ENCODE measurements at regions not wholly inside any gene's neighbourhood (a gene's known extent, or its start where the extent isn't known, plus 50 kb on each side); places are given as distances from the start of the nearest gene placed in this dataset.

GRCh38 chr4:153938994-153939393, 150.1 kb upstream of the SFRP2 start:
- no peaks in the 10 kb centered on the region for H3K9me2 ChIP-seq (ENCODE audit: insufficient read depth)
- TF ChIP-seq EZH2 (IDR thresholded peaks at IDR 0.05; ENCODE audit: low read depth) (no peak), CTCF (conservative IDR thresholded peaks at IDR 0.05) (no peak)
- no peak overlapping the region for H3K4me3 ChIP-seq
- no peak overlapping the region for H2AFZ ChIP-seq
- H3F3A ChIP-seq (ENCODE audit: insufficient read depth, low read depth), result no peaks in the 10 kb centered on the region
- POLR2A ChIA-PET (ENCODE audit: unreplicated experiment), result no interaction called here
- H4K20me1 ChIP-seq (ENCODE audit: insufficient read depth), result no peaks in the 10 kb centered on the region
- H3K36me3 ChIP-seq (ENCODE audit: low read depth), result no peaks in the 10 kb centered on the region
- no peak for DNase-seq
- no peaks in the 10 kb centered on the region for H3K79me2 ChIP-seq (ENCODE audit: low read depth)
- H3K27me3 ChIP-seq (ENCODE audit: insufficient read depth, low read depth), result no peaks in the 10 kb centered on the region
- no peaks in the 10 kb centered on the region for H3K9me3 ChIP-seq (ENCODE audit: insufficient read depth, low read depth)
- no peak overlapping the region for H3K27ac ChIP-seq
- BruUV-seq (replicated peaks), result no TSS peak
- CTCF ChIA-PET, result no interaction called here
- H3K4me2 ChIP-seq, result no peak overlapping the region
- no peaks in the 10 kb centered on the region for H3K4me1 ChIP-seq (replicated peaks; ENCODE audit: insufficient read depth)
- intact Hi-C loops (cut with micrococcal nuclease; ENCODE audit: unreplicated experiment), result no loop called here

GRCh38 chr4:153937289-153937688, 148.4 kb upstream of the SFRP2 start:
- no peak for TF ChIP-seq EZH2 (IDR thresholded peaks at IDR 0.05; ENCODE audit: low read depth)
- no peak for TF ChIP-seq CTCF (conservative IDR thresholded peaks at IDR 0.05)
- H4K20me1 ChIP-seq (ENCODE audit: insufficient read depth), result no peaks in the 10 kb centered on the region
- DNase-seq, result no peak
- H2AFZ ChIP-seq, result no peak overlapping the region
- no TSS peak for BruUV-seq (replicated peaks)
- no peak overlapping the region for H3K4me3 ChIP-seq
- no peaks in the 10 kb centered on the region for H3K9me3 ChIP-seq (ENCODE audit: insufficient read depth, low read depth)
- H3K79me2 ChIP-seq (ENCODE audit: low read depth), result no peaks in the 10 kb centered on the region
- CTCF ChIA-PET, result no interaction called here
- no peak overlapping the region for H3K4me2 ChIP-seq
- H3K27ac ChIP-seq, result no peak overlapping the region
- no peaks in the 10 kb centered on the region for H3K27me3 ChIP-seq (ENCODE audit: insufficient read depth, low read depth)
- no peaks in the 10 kb centered on the region for H3F3A ChIP-seq (ENCODE audit: insufficient read depth, low read depth)
- H3K36me3 ChIP-seq (ENCODE audit: low read depth), result no peaks in the 10 kb centered on the region
- no peaks in the 10 kb centered on the region for H3K9me2 ChIP-seq (ENCODE audit: insufficient read depth)
- intact Hi-C loops (cut with micrococcal nuclease; ENCODE audit: unreplicated experiment), result no loop called here
- H3K4me1 ChIP-seq (replicated peaks; ENCODE audit: insufficient read depth), result no peaks in the 10 kb centered on the region
- POLR2A ChIA-PET (ENCODE audit: unreplicated experiment), result no interaction called here

- Histone ChIP-seq H3K27ac (no peak overlapping the region), H3K4me3 (no peak overlapping the region), H2AFZ (no peak overlapping the region), H3F3A (ENCODE audit: insufficient read depth, low read depth) (no peaks in the 10 kb centered on the region), H4K20me1 (ENCODE audit: insufficient read depth) (no peaks in the 10 kb centered on the region), H3K79me2 (ENCODE audit: low read depth) (no peaks in the 10 kb centered on the region), H3K9me3 (ENCODE audit: insufficient read depth, low read depth) (no peaks in the 10 kb centered on the region), H3K27me3 (ENCODE audit: insufficient read depth, low read depth) (no peaks in the 10 kb centered on the region), H3K36me3 (ENCODE audit: low read depth) (no peaks in the 10 kb centered on the region), H3K9me2 (ENCODE audit: insufficient read depth) (no peaks in the 10 kb centered on the region), H3K4me1 (replicated peaks; ENCODE audit: insufficient read depth) (no peaks in the 10 kb centered on the region), H3K4me2 (no peak overlapping the region)
- no peak for TF ChIP-seq EZH2 (IDR thresholded peaks at IDR 0.05; ENCODE audit: low read depth)
- TF ChIP-seq CTCF (conservative IDR thresholded peaks at IDR 0.05), result no peak
- CTCF ChIA-PET, result no interaction called here
- intact Hi-C loops (cut with micrococcal nuclease; ENCODE audit: unreplicated experiment), result no loop called here
- POLR2A ChIA-PET (ENCODE audit: unreplicated experiment), result no interaction called here
- no TSS peak for BruUV-seq (replicated peaks)
- no peak for DNase-seq
Measured at GRCh38 chr4:153936121-153936520, 147.2 kb upstream of the SFRP2 start.
